ENCODE measurements at regions not wholly inside any gene's neighbourhood (a gene's known extent, or its start where the extent isn't known, plus 50 kb on each side); places are given as distances from the start of the nearest gene placed in this dataset.

DNA sequence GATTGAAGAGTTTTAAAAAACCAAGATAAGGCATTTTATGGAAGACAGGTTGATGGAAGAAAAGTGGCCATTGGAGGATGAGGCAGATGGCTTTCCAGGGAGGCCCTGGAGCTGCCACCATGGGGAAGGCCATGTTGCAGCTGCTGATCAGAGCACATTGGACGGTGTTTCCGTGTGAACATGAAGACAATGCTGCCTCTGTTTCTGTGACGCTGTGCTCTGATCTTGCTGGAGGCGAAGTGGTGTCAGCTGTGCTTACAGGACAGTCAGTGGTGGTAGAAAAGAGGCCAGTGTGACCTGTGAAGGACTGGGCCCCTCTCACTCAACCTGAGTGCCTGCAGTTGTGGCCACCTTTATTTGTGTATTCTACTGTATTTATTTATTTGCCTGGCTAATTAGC lies 132.9 kb downstream of the FAM204A start:
- DNase-seq (ENCODE audit: low read depth in 1 of 2, low spot score in 1 of 2), result no peak
- TF ChIP-seq GABPA (IDR thresholded peaks at IDR 0.05; ENCODE audit: low read depth) (no peak), POLR2AphosphoS5 (IDR thresholded peaks at IDR 0.05; ENCODE audit: low read depth) (no peak), SPI1 (IDR thresholded peaks at IDR 0.05; ENCODE audit: borderline replicate concordance, low read depth) (no peak)
- TF ChIP-seq, protein P1, sequence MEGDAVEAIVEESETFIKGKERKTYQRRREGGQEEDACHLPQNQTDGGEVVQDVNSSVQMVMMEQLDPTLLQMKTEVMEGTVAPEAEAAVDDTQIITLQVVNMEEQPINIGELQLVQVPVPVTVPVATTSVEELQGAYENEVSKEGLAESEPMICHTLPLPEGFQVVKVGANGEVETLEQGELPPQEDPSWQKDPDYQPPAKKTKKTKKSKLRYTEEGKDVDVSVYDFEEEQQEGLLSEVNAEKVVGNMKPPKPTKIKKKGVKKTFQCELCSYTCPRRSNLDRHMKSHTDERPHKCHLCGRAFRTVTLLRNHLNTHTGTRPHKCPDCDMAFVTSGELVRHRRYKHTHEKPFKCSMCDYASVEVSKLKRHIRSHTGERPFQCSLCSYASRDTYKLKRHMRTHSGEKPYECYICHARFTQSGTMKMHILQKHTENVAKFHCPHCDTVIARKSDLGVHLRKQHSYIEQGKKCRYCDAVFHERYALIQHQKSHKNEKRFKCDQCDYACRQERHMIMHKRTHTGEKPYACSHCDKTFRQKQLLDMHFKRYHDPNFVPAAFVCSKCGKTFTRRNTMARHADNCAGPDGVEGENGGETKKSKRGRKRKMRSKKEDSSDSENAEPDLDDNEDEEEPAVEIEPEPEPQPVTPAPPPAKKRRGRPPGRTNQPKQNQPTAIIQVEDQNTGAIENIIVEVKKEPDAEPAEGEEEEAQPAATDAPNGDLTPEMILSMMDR (IDR thresholded peaks at IDR 0.05; ENCODE audit: insufficient read depth, low read length), result no peak
- TF ChIP-seq, protein P2, sequence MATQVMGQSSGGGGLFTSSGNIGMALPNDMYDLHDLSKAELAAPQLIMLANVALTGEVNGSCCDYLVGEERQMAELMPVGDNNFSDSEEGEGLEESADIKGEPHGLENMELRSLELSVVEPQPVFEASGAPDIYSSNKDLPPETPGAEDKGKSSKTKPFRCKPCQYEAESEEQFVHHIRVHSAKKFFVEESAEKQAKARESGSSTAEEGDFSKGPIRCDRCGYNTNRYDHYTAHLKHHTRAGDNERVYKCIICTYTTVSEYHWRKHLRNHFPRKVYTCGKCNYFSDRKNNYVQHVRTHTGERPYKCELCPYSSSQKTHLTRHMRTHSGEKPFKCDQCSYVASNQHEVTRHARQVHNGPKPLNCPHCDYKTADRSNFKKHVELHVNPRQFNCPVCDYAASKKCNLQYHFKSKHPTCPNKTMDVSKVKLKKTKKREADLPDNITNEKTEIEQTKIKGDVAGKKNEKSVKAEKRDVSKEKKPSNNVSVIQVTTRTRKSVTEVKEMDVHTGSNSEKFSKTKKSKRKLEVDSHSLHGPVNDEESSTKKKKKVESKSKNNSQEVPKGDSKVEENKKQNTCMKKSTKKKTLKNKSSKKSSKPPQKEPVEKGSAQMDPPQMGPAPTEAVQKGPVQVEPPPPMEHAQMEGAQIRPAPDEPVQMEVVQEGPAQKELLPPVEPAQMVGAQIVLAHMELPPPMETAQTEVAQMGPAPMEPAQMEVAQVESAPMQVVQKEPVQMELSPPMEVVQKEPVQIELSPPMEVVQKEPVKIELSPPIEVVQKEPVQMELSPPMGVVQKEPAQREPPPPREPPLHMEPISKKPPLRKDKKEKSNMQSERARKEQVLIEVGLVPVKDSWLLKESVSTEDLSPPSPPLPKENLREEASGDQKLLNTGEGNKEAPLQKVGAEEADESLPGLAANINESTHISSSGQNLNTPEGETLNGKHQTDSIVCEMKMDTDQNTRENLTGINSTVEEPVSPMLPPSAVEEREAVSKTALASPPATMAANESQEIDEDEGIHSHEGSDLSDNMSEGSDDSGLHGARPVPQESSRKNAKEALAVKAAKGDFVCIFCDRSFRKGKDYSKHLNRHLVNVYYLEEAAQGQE (IDR thresholded peaks at IDR 0.05; ENCODE audit: insufficient replicate concordance, low read depth), result no peak
- Histone ChIP-seq H3K27ac (replicated peaks) (no peak overlapping the region), H3K4me3 (replicated peaks; ENCODE audit: insufficient read depth, low read length) (no peak overlapping the region), H3K27me3 (ENCODE audit: insufficient read depth, poor library complexity, severe bottlenecking) (no peaks in the 10 kb centered on the region)

DNA sequence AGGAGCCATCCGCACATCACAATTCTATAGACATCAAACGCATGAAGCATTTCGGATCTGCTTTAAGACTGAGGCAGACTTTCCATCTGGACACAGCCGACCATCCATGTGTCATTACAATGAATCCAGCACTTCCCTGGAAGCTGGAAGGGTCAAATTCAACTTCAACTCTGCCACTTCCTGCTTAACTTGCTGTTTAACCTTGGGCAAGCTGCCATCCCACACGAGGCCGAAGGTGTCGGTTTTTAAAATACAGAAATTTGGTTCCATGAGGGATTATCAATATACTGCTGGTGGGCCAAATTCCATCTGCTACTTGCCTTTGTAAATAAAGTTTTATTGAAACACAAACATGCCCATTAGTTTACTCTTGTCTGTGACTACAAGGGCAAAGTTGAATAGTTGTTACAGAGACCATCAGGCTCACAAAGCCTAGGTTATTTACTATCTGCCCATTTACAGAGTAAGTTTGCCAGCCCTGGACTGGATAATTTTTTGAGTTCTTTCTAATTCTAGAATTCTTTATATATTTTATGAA lies 134.6 kb downstream of the FAM204A start:
- Histone ChIP-seq H3K27me3 (ENCODE audit: insufficient read depth, poor library complexity, severe bottlenecking) (no peaks in the 10 kb centered on the region), H3K4me3 (replicated peaks; ENCODE audit: insufficient read depth, low read length) (no peak overlapping the region), H3K27ac (replicated peaks) (no peak overlapping the region)
- TF ChIP-seq GABPA (IDR thresholded peaks at IDR 0.05; ENCODE audit: low read depth), result no peak
- TF ChIP-seq, protein P2 (IDR thresholded peaks at IDR 0.05; ENCODE audit: insufficient replicate concordance, low read depth), result no peak
- no peak for DNase-seq (ENCODE audit: low read depth in 1 of 2, low spot score in 1 of 2)

DNA sequence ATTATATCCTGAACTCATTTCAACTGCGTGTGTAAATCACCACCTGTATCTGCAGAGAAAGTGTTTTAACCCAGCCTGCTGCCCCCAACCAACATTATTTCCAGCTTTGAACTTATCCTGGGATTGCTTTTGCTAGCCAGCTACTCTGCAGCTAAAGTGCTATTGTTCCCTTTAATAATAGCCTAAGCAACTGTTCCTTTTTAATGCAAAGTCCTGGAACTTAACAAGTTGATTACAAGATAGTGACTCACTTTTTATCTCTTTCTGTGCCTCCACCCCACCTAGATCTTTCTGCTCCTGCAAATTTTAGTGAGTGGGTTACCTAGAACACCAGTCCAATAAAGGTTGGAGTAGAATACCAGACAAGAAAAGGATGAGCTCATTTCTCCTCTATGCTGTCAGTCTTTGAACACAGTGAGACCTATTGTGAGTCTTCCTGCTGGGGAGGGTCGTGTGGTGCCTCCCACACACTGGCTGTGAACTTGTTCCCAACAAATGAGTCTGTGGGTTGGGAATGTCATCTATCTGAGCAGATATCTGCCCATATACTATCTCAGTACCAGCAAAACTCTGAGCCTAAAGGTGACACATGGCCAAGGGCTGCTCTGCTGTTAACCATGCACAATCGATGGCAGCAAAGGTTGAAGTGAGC lies 137.7 kb downstream of the FAM204A start:
- Histone ChIP-seq H3K27me3 (ENCODE audit: insufficient read depth, poor library complexity, severe bottlenecking) (no peaks in the 10 kb centered on the region), H3K4me3 (replicated peaks; ENCODE audit: insufficient read depth, low read length) (no peak overlapping the region), H3K27ac (replicated peaks) (no peak overlapping the region)
- no peak for DNase-seq (ENCODE audit: low read depth in 1 of 2, low spot score in 1 of 2)
- no peak for TF ChIP-seq GABPA (IDR thresholded peaks at IDR 0.05; ENCODE audit: low read depth)
- no peak for TF ChIP-seq POLR2AphosphoS5 (IDR thresholded peaks at IDR 0.05; ENCODE audit: low read depth)
- TF ChIP-seq, protein P2 (IDR thresholded peaks at IDR 0.05; ENCODE audit: insufficient replicate concordance, low read depth), result no peak
- TF ChIP-seq SPI1 (IDR thresholded peaks at IDR 0.05; ENCODE audit: borderline replicate concordance, low read depth), result no peak
- TF ChIP-seq, protein P1 (IDR thresholded peaks at IDR 0.05; ENCODE audit: insufficient read depth, low read length), result no peak

All from HL-60 (cell line).